ENCODE measurements at regions not wholly inside any gene's neighbourhood (a gene's known extent, or its start where the extent isn't known, plus 50 kb on each side); places are given as distances from the start of the nearest gene placed in this dataset.
A peak's percentile ranks its signal among the peaks of the same experiment; 100 is the strongest.

GRCh38 chr6:112799889-112800288, 452.8 kb downstream of the RFPL4B start:
- H3K9me3 ChIP-seq (replicated peaks; ENCODE audit: insufficient read depth, low read length) = no peaks in the 10 kb centered on the region
- H3K27me3 ChIP-seq (replicated peaks; ENCODE audit: insufficient read depth, low read length) = no peaks in the 10 kb centered on the region
- H3K4me1 ChIP-seq (ENCODE audit: low read length) = peaks cover 17% of the 10 kb centered on the region
- H3K4me2 ChIP-seq (ENCODE audit: low read depth, low read length) = peak overlapping the region; percentile 35
- DNase-seq = no peak
- peak overlapping the region; percentile 32 for H2AFZ ChIP-seq (ENCODE audit: low read length)
- no peaks in the 10 kb centered on the region for H4K20me1 ChIP-seq (ENCODE audit: insufficient read depth, low read length)
- no peaks in the 10 kb centered on the region for H3K79me2 ChIP-seq (ENCODE audit: low read length)
- H3K9ac ChIP-seq (ENCODE audit: low read length) = no peak overlapping the region
- H3K36me3 ChIP-seq (replicated peaks; ENCODE audit: insufficient read depth, low read length) = no peaks in the 10 kb centered on the region
- peak overlapping the region; percentile 35; the same call in 1 of the 2 replicates for H3K27ac ChIP-seq (ENCODE audit: low read length)
- no peak for TF ChIP-seq CTCF (IDR thresholded peaks at IDR 0.05; ENCODE audit: low read length)
- TF ChIP-seq EZH2phosphoT487 (IDR thresholded peaks at IDR 0.05; ENCODE audit: low read length) = no peak
- no peak for TF ChIP-seq EZH2 (optimal IDR thresholded peaks at IDR 0.05; ENCODE audit: low read depth, low read length)
- H3F3A ChIP-seq (ENCODE audit: insufficient read depth, low read length) = 0 out of 2 replicates have a peak, but pooled peaks cover 4% of the 10 kb centered on the region
- H3K4me3 ChIP-seq (ENCODE audit: low read length) = peak overlapping the region; percentile 18; the same call in 1 of the 2 replicates
- no peaks in the 10 kb centered on the region for H3K9me2 ChIP-seq (replicated peaks; ENCODE audit: insufficient read depth, low read length)

- no peaks in the 10 kb centered on the region for H3K79me2 ChIP-seq (ENCODE audit: low read length)
These were observed 453.3 kb downstream of the RFPL4B start for GRCh38 chr6:112800439-112800838.

GRCh38 chr6:112800916-112801315, 453.8 kb downstream of the RFPL4B start:
- Histone ChIP-seq H3K4me2 (ENCODE audit: low read depth, low read length) (no peak overlapping the region), H3K9ac (ENCODE audit: low read length) (no peak overlapping the region), H3K9me2 (replicated peaks; ENCODE audit: insufficient read depth, low read length) (no peaks in the 10 kb centered on the region), H3K4me1 (ENCODE audit: low read length) (peaks cover 17% of the 10 kb centered on the region), H3K27me3 (replicated peaks; ENCODE audit: insufficient read depth, low read length) (no peaks in the 10 kb centered on the region), H3K9me3 (replicated peaks; ENCODE audit: insufficient read depth, low read length) (no peaks in the 10 kb centered on the region), H4K20me1 (ENCODE audit: insufficient read depth, low read length) (no peaks in the 10 kb centered on the region), H3F3A (ENCODE audit: insufficient read depth, low read length) (0 out of 2 replicates have a peak, but pooled peaks cover 4% of the 10 kb centered on the region), H3K27ac (ENCODE audit: low read length) (no peak overlapping the region), H3K4me3 (ENCODE audit: low read length) (no peak overlapping the region), H2AFZ (ENCODE audit: low read length) (no peak overlapping the region), H3K36me3 (replicated peaks; ENCODE audit: insufficient read depth, low read length) (no peaks in the 10 kb centered on the region), H3K79me2 (ENCODE audit: low read length) (no peaks in the 10 kb centered on the region)
- DNase-seq = no peak
- TF ChIP-seq CTCF (IDR thresholded peaks at IDR 0.05; ENCODE audit: low read length) (no peak), EZH2phosphoT487 (IDR thresholded peaks at IDR 0.05; ENCODE audit: low read length) (no peak), EZH2 (optimal IDR thresholded peaks at IDR 0.05; ENCODE audit: low read depth, low read length) (no peak)

More at GRCh38 chr6:112800439-112800838, 453.3 kb downstream of the RFPL4B start:
- Histone ChIP-seq H3K27ac (ENCODE audit: low read length) (peak overlapping the region; percentile 35; the same call in 1 of the 2 replicates), H3K9ac (ENCODE audit: low read length) (no peak overlapping the region), H3F3A (ENCODE audit: insufficient read depth, low read length) (0 out of 2 replicates have a peak, but pooled peaks cover 4% of the 10 kb centered on the region), H3K4me2 (ENCODE audit: low read depth, low read length) (peak overlapping the region; percentile 35; the same call in 1 of the 2 replicates), H3K36me3 (replicated peaks; ENCODE audit: insufficient read depth, low read length) (no peaks in the 10 kb centered on the region), H2AFZ (ENCODE audit: low read length) (peak overlapping the region; percentile 32; the same call in 1 of the 2 replicates), H3K4me1 (ENCODE audit: low read length) (peaks cover 17% of the 10 kb centered on the region), H3K4me3 (ENCODE audit: low read length) (no peak overlapping the region), H3K27me3 (replicated peaks; ENCODE audit: insufficient read depth, low read length) (no peaks in the 10 kb centered on the region), H3K9me2 (replicated peaks; ENCODE audit: insufficient read depth, low read length) (no peaks in the 10 kb centered on the region), H4K20me1 (ENCODE audit: insufficient read depth, low read length) (no peaks in the 10 kb centered on the region), H3K9me3 (replicated peaks; ENCODE audit: insufficient read depth, low read length) (no peaks in the 10 kb centered on the region)
- DNase-seq = no peak
- TF ChIP-seq EZH2phosphoT487 (IDR thresholded peaks at IDR 0.05; ENCODE audit: low read length) (no peak), EZH2 (optimal IDR thresholded peaks at IDR 0.05; ENCODE audit: low read depth, low read length) (no peak), CTCF (IDR thresholded peaks at IDR 0.05; ENCODE audit: low read length) (no peak)

Data from MM.1S (cell line).